SH-SY5Y (cell line): ENCODE measurements at regions not wholly inside any gene's neighbourhood (a gene's known extent, or its start where the extent isn't known, plus 50 kb on each side); places are given as distances from the start of the nearest gene placed in this dataset.

Experiments used
- GATA2 ChIP-seq: IDR thresholded peaks from 2 replicates; pipeline ENCODE4 v1.6.1; 2011; ENCODE audit warnings: mild to moderate bottlenecking, low read depth, low read length
- GATA3 ChIP-seq: IDR thresholded peaks from 2 replicates; pipeline ENCODE4 v1.6.1; 2011; ENCODE audit warnings: low read depth, mild to moderate bottlenecking, low read length, moderate library complexity

GRCh38 chr2:155975734-155976133, 356.8 kb downstream of the NR4A2 start:
- TF ChIP-seq GATA2 (no peak), GATA3 (no peak)

DNA sequence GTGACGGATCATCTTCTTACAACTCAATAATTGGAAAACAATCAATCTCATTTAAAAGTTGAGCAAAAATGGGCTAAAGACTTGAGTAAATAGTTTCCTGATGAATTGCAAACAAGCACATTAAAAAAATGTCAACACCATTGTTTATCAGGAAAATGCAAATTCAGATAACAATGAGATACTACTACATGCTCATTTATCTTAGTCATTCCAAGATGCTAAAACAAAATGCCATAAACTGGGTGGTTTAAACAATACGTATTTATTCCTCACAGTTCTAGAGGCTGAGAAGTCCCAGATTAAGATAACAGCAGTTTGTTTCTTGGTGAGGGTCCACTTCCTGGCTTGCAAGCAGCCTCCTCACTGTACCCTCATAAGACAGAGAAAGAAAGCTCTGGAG, 359.6 kb downstream of the NR4A2 start:
- TF ChIP-seq GATA3 (no peak), GATA2 (no peak)

DNA sequence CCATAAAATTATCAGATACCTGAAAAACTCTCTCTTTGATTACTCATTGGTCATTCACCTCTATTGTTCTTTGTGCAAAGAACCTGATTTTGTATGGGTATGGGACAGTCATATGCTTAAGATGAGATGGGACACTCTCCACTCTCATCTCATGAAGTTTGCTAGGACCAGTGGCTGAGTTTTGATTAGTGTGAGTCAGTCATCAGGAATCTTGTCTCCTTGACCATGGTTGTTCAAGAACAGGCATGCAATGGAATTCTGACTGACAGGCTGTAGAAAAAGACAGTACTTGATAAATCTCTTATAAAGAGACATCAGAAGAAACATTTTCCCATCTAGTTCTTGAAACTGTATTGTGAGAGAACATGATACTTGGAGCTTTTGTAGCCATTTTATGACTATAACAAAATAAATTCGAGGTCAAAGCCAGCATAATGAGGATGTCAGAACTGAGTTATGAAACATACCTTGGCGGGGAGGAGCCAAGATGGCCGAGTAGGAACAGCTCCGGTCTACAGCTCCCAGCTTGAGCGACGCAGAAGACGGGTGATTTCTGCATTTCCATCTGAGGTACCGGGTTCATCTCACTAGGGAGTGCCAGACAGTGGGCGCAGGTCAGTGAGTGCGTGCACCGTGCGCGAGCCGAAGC, 367.0 kb downstream of the NR4A2 start:
- TF ChIP-seq GATA3 (no peak), GATA2 (no peak)

GRCh38 chr2:155961641-155962040, 370.9 kb downstream of the NR4A2 start:
- TF ChIP-seq GATA3 = no peak
- no peak for TF ChIP-seq GATA2

GRCh38 chr2:155958834-155959233, 373.7 kb downstream of the NR4A2 start:
- TF ChIP-seq GATA3 (no peak), GATA2 (no peak)

GRCh38 chr2:155947069-155947468, 385.5 kb downstream of the NR4A2 start:
- TF ChIP-seq GATA2 = no peak
- TF ChIP-seq GATA3 = no peak

- TF ChIP-seq GATA3 (no peak), GATA2 (no peak)
These were observed 388.3 kb downstream of the NR4A2 start for GRCh38 chr2:155944218-155944617.

DNA sequence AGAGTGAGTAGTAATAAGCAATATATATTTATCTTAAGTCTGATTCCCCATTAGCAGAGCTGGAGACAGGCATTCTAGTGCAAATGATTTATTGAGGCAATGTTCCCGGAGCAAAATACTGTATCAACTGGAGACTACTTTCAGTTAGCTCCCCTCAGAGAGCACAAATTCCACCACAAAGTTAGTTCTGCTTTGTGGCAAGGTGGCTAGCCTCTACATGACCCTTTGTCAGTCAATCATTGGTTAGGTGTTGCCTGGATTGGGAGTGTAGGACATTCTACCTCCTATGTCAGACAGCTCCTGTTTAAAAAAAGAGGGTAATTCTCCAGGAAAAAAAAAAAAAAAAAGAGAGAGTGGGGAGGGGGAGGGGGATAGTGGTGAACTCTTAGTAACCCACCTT, 402.2 kb downstream of the NR4A2 start:
- TF ChIP-seq GATA2 = no peak
- no peak for TF ChIP-seq GATA3

DNA sequence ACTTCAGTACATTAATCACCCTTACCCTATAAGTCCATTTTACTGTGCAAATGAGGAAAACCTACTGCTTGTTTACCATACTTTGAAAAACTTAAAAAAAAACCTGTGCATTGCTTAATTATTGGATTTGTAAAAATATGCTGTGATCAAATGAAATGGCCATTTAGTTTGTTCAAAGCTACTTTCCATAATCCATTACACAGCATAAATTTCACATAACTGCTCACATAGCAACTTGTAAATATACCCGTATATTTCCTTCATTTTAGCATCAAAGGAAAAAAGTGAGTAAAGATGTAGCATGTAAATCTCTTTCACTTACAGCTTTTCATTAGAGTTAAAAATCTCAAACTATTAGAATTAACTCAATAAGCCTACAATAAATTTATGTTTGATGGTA, 415.1 kb downstream of the NR4A2 start:
- TF ChIP-seq GATA3 (no peak), GATA2 (no peak)

DNA sequence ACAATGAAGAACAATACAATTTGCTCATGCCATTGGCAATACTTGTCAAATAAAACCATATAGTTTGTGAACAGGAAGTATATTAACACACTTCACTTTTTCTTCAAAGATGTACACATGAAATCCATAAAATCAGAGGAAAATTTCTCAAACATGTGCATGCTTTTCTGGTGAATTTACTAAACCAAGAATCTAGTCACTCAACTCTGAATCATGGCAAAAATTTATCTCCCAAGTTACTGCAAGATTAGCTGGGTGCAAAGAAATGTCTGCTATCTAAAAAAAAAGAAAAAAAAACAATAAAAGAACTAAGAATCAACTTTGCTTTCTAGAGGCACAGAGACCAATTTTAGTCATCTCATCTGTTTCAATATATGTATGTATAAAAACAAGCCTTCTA, 419.2 kb downstream of the NR4A2 start:
- TF ChIP-seq GATA3 (no peak), GATA2 (no peak)

GRCh38 chr2:155908567-155908966, 424.0 kb downstream of the NR4A2 start:
- no peak for TF ChIP-seq GATA3
- TF ChIP-seq GATA2 = no peak

DNA sequence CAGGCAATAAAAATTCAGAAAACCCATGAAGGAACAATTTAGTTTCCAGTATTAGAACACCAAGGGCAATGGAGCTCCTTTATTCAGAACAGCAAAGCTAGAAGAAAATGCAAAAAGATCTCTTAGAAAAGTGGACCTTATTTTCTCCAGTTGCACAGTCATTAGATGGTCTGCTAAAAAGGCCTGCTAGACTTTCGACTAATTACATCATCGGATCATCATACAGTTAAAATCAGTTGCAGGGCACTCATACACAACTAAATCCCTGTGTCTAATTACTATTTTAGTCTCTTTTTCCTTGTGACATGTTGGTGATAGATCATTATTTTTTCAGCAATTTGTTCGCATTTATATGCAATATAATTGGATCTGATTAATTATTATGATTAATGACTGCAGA, 425.3 kb downstream of the NR4A2 start:
- TF ChIP-seq GATA3 (no peak), GATA2 (no peak)

- TF ChIP-seq GATA2 (no peak), GATA3 (no peak)
These were observed 426.9 kb downstream of the NR4A2 start for GRCh38 chr2:155905657-155906056.

- TF ChIP-seq GATA3 (no peak), GATA2 (no peak)
These were observed 427.8 kb downstream of the NR4A2 start for GRCh38 chr2:155904720-155905119.

GRCh38 chr2:155902635-155903034, 429.9 kb downstream of the NR4A2 start:
- no peak for TF ChIP-seq GATA2
- TF ChIP-seq GATA3 = no peak

DNA sequence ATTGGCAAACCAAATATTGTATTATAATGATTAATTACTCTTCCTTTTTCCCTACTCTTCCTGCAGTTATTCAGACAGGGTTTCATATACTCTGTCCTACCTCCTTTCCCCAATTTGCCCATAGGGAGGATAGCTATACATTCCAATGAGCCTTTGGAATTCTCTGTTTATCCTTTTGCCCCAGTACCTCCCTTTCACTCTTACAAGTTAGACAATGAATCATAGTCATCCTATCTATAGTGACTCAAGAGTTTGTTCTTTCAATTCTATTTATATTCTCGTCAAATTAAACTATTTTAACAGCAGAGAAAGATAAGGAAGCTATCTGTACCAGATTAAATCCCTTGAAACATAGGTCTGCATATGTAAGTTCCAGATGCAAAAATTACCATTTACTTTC, 437.5 kb downstream of the NR4A2 start:
- TF ChIP-seq GATA3 = no peak
- TF ChIP-seq GATA2 = no peak

DNA sequence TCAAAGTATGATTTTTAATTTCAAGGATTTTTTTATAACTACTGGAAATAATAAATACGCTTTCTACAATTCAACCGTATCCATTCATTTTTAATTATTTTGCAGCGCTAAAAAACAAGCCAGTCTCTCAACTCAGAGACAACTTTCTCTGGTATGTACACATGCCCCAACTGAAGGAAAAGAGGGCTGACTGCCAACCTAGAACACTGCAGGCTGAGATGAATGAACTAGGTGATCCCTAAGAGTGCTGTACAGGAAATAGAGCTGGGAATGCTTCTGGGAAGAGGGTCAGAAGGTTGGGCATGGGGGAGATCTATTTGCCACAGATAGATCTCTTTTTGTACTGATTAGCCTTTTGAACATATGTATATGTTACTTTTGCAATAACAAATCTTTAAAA, 460.1 kb downstream of the NR4A2 start:
- no peak for TF ChIP-seq GATA3
- TF ChIP-seq GATA2 = no peak
